Retinal pigment epithelial cell (primary cell): ENCODE measurements at regions not wholly inside any gene's neighbourhood (a gene's known extent, or its start where the extent isn't known, plus 50 kb on each side); places are given as distances from the start of the nearest gene placed in this dataset.

Source experiments
- DNase-seq: peaks from one replicate; pipeline ENCODE4 v3.0.0-alpha.2; 2010; ENCODE audit warnings: low read depth
- H3K4me3 ChIP-seq: 2 replicates; pipeline ENCODE4 v1.5.1; 2011; ENCODE audit warnings: mild to moderate bottlenecking, low read length, control low read depth, moderate library complexity
- TF ChIP-seq, protein P1 (sequence below): conservative IDR thresholded peaks from 2 replicates; pipeline ENCODE4 v1.5.1; 2011; ENCODE audit warnings: low read depth, low read length, control low read depth, inconsistent platforms

DNA sequence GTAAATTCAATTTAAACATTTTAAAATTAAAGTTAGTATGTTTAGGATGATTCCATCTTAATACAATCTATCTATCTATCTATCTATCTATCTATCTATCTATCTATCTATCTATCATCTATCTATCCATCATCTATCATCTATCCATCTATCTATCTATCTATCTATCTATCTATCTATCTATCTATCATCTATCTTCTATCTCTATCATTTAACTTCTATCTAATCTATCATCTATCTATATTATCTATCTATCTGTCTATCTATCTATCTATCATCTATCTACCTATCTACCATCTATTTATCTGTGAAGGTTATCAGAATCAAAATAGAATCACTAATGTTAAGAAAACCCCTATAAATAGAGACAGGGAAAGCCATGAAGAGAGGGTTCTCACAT is 78.3 kb downstream of the RAMP3 start:
- TF ChIP-seq, protein P1, sequence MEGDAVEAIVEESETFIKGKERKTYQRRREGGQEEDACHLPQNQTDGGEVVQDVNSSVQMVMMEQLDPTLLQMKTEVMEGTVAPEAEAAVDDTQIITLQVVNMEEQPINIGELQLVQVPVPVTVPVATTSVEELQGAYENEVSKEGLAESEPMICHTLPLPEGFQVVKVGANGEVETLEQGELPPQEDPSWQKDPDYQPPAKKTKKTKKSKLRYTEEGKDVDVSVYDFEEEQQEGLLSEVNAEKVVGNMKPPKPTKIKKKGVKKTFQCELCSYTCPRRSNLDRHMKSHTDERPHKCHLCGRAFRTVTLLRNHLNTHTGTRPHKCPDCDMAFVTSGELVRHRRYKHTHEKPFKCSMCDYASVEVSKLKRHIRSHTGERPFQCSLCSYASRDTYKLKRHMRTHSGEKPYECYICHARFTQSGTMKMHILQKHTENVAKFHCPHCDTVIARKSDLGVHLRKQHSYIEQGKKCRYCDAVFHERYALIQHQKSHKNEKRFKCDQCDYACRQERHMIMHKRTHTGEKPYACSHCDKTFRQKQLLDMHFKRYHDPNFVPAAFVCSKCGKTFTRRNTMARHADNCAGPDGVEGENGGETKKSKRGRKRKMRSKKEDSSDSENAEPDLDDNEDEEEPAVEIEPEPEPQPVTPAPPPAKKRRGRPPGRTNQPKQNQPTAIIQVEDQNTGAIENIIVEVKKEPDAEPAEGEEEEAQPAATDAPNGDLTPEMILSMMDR = no peak
- no peak overlapping the region for H3K4me3 ChIP-seq
- DNase-seq = no peak

DNA sequence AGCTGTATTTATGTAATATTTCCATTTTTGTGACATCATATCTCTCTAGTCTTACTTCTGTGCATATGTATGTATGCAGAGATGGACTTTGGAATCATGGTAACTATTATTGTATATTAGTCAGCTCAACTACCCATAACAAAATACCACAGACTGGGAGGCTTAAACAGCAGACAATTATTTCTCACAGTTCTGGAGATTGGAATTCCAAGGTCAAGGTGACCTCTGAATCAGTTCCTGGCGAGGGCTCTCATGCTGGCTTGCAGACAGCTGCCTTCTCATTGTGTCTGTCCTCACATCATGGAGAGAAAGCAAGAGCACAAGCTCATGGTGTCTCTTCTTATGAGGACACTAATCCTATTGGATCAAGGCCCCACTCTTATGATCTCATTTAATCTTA is 79.1 kb downstream of the RAMP3 start:
- no peak for DNase-seq

GRCh38 chr7:45237788-45238461 is 80.3 kb downstream of the RAMP3 start:
- DNase-seq = no peak
- no peak overlapping the region for H3K4me3 ChIP-seq
- TF ChIP-seq, protein P1 = no peak

More for the DNA sequence above, 79.1 kb downstream of the RAMP3 start:
- TF ChIP-seq, protein P1 = no peak
- no peak overlapping the region for H3K4me3 ChIP-seq

DNA sequence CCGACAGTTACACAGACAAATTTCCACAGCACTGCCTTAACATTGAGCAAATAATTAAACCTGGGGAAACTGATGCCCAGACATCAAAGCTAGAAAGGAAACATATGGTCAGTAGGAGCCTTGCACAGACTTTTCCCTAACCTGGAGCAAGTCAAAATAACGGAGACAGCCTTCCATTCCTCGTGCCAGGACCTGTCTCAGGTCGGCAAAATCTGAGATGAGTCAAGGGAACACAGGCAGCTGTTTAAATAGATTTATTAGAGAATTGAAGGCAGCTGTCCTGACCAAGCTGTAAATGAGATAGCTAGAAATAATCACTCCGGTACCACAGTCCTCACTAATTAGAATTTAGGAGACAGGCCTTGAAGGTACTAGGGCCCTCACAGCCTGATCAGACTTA is 81.2 kb downstream of the RAMP3 start:
- no peak for DNase-seq
- TF ChIP-seq, protein P1 = no peak
- no peak overlapping the region for H3K4me3 ChIP-seq

DNA sequence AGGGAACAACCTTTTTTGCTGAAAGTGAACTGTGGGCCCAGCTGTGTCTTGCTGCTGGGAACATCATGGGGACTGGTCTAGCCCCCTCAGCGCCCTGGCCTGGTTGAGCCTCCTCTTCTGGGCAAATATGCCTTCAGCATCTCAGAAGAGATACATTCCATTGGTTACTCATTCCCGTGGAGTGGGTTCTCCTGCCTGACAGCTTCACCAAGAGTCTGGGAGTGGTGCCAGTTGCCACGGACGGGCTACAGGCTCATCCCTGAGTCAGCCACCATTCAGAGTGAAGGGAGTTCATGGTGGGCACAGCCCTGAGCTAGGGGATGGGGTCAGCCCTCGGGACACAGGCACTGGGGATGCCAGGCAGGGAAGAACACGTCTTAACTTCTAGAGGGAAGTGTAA is 81.9 kb downstream of the RAMP3 start:
- H3K4me3 ChIP-seq = no peak overlapping the region
- TF ChIP-seq, protein P1 = no peak
- no peak for DNase-seq

DNA sequence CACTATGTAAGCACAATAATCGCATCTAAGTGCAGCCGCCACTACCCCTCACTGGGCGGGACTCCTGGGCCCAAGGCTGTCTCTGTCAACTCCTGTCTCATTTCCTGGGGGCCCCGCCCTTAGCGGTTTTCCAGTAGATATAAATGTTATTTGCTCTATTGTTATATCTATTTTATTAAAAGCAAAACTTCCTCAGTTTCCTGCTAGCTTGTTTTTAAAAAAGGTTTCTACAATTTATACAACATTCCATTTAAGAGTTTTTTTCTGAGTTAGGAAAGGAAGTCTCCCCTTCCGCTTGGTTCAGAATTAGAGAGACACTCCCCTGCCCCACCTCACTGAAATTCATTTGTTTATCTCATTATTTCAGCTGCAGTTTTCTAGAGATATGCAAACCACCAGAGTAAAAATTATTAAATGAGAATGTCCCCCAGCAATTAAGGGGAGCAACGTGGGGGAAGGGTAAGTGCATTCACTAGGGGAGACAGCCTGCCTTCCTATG is 82.7 kb downstream of the RAMP3 start:
- DNase-seq = no peak
- TF ChIP-seq, protein P1 = no peak
- no peak overlapping the region for H3K4me3 ChIP-seq

GRCh38 chr7:45240926-45241325 is 83.3 kb downstream of the RAMP3 start:
- DNase-seq = no peak
- TF ChIP-seq, protein P1 = no peak
- H3K4me3 ChIP-seq = no peak overlapping the region
